Amniotic epithelial cell (primary cell): ENCODE measurements at regions not wholly inside any gene's neighbourhood (a gene's known extent, or its start where the extent isn't known, plus 50 kb on each side); places are given as distances from the start of the nearest gene placed in this dataset.
"Not testable (repeated sequence)": the region's sequence is repeated elsewhere in the genome, so short reads cannot be mapped to it uniquely, and the experiment has no call there.

Source experiments
- DNase-seq: peaks from one replicate; pipeline ENCODE4 v3.0.0-alpha.2; 2010; ENCODE audit warnings: low read depth

DNA sequence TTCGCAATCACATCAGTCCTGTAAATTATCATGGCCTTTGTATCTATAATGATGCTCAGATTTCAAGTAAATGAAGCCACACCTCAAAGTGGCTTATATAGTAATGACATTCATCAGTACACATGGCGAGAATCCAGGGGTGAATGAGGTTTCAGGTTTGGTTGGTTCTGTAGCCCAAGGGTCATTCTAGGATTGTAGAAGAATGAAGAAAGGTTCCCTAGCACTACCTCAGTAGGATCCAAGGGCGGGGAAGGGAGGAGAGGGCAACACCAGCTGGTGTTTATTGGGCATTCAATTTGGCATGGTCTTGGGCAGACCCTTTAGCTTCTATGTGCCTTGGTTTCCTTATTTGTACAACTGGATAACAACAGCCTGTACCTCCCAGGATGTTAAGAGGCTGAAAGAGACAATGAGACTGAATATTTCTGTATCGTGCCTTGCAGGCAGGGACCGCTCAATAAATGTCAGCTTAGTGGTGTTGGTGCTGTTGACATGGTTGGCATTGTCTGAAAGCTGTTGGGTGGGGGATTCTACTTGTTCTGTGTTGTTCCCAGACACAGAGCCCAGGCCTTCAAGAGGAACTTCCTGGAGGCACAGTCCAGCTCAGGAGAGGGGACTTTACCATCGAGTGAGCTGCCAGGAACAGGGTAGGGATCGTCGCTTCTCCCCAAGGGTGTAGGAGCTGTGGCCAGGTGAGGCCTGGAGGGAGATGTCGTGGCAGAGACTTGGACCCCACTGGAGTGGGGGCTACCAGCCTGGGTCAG, 388.2 kb downstream of the PTPRU start:
- DNase-seq: no peak

DNA sequence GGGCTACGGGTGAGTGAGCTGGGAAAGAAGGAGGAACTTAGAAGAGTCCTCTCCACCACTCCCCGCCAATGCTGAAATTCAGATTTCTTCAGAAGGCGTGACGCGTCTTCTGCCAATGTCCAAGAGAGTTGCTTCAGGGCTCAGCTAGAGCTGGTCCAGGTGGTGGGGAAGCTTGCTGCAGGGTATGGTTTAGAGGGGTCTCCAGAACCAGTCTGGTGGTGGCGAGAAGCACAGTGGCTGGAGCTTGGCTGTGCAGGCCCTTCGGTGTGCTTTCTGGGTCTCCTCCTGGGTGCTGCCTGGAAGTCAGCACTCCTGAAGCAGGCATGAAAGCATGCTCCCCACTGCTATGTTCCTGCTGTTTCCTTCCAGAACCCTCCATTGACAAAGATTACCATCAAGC, 387.2 kb downstream of the PTPRU start:
- DNase-seq: no peak

DNA sequence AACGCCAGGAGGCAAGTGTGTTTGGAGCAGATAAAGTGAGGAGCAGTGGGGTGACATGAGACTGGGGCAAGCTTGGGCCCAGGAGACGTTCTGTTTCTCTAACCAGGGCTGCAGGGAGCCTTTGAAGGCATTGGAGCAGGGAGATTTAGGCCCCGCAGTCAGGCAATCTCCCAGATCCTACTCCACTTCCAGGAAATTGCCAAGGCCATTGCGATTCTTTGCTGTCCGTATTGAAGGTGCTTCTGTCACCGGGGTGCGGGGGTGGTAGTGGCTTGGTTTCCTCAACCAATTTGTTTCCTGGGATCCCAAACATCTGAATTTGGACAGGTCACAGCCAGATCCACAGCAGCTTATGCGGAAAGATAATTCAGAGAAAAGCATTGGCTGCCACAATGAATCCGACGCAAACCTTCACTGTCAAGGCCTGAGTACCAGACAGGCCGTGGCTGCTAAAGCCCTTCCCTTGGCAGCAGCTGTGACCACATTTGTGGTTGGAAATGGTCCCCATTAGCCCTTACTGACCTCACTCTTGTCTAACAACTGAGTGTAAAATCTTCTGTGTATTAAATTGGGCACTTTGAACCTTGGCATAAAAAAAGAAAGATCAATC, 385.6 kb downstream of the PTPRU start:
- no peak for DNase-seq

DNA sequence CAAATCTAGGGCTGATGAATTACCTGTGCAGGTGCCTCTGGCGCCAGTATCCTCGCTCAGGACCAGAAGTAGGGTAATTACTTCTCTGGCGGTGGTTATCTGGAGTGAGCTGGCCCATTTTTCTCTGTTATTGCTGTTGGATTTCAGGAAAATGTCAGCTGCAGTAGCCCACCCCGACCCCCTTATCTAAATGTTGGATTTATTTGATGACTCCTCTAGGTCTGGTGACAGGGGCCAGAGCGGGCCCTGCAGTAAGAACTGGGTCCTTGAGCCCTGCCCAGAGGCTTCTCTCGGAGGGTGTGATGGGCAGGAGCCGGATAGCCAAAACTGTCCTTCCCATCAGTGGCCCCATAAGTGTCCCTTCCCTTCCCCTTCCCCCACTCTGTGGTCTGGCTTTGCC, 384.3 kb downstream of the PTPRU start:
- no peak for DNase-seq

DNA sequence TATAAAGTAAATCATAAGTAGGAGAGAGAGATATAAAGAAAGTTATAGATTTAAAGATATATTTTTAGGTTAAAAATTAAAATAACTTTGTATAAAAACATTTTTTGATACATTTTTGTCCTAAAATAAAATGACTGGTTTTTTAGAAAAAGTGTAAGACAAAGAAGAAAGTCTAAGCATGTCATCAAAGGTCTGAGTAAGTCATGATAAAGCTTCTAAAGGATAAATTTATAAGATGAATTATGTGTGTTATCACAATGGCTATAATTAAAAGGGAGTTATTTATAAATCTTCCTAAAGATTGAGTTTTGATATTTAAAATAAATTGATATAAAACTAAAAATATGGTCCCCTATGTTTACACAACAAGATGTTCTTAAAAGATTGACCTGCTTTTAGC, 370.9 kb downstream of the PTPRU start:
- DNase-seq: no peak

- DNase-seq: not testable (repeated sequence)
Observed at GRCh38 chr1:29604796-29605195, 368.5 kb downstream of the PTPRU start.

DNA sequence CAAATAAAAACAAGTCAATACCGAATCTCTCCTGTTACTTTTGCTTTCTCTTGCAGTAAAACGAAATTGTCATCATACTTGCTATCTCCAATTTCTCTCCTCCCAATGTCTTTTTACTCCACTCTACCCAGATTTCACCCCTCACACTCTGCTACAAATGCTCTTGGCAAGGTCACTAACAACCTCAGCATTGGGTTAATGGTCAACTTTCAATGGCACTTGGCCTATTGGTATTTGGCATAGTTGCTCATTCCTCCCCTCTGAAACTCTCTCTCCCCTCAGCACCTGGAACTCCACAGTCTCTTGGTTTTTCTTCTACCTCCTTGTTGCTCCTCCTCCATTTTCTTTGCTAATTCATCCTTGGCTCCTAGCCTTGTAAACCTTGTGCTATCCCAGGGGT, 367.3 kb downstream of the PTPRU start:
- DNase-seq: no peak

DNA sequence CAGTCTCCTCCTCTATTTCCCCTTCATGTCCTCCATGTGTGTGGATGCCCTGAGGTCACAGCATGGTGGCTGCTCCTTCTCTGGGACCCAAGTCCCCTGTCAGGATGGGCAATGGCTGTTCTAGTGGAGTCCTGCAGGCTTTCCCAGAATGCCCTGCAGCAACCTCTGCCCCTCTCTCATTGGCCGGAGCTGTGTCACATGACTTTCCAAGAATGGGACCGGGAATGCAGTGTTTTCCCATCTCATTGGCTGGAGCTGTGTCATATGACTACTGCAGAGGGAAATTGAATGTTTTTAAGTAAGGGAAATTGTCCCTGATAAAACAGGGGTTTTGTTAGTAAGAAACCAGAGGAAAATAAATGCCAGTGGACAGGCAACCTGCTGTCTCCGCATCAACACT, 365.9 kb downstream of the PTPRU start:
- no peak for DNase-seq

GRCh38 chr1:29601021-29601420, 364.7 kb downstream of the PTPRU start:
- no peak for DNase-seq

DNA sequence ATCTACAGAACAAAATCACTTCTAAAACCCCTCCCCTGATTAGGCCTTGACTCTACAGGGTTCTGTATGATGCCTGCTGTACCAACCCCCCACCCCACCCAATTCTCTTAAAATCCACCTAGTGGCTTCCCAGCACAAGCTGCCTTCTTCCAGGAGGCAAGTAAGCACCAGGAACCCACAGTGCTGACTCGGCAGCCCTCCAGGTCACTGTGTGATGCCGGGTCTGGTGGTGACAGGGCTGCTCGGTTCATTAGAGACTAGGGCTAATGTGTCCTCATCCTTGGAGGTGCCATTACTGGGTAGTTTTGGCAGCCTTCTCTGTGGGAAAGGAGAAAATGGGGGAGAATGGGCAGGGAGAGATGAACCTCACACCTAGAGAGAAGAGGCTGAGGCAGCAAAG, 363.5 kb downstream of the PTPRU start:
- no peak for DNase-seq

GRCh38 chr1:29599071-29599470, 362.7 kb downstream of the PTPRU start:
- no peak for DNase-seq

GRCh38 chr1:29597861-29598260, 361.5 kb downstream of the PTPRU start:
- no peak for DNase-seq

- DNase-seq: no peak
Observed at GRCh38 chr1:29593601-29594382, 357.5 kb downstream of the PTPRU start.

- no peak for DNase-seq
Observed at GRCh38 chr1:29592731-29593130, 356.4 kb downstream of the PTPRU start.

DNA sequence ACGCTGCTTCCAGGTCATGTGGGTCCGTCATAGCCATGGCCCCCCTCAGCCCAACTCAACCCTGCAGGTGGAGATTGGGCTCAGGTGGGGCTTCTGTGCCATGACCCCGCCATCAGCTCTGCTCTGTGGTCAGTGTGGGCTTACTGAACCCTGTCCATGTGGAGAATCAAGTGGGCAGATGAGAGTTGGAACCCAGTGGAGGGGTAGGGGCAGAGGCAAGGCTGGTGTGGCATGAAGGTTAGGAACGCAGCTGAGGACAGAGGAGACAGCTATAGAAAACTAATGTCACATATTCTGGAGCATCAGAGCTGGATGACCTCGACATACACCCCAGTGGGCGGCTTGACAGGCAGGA, 355.9 kb downstream of the PTPRU start:
- DNase-seq: no peak

DNA sequence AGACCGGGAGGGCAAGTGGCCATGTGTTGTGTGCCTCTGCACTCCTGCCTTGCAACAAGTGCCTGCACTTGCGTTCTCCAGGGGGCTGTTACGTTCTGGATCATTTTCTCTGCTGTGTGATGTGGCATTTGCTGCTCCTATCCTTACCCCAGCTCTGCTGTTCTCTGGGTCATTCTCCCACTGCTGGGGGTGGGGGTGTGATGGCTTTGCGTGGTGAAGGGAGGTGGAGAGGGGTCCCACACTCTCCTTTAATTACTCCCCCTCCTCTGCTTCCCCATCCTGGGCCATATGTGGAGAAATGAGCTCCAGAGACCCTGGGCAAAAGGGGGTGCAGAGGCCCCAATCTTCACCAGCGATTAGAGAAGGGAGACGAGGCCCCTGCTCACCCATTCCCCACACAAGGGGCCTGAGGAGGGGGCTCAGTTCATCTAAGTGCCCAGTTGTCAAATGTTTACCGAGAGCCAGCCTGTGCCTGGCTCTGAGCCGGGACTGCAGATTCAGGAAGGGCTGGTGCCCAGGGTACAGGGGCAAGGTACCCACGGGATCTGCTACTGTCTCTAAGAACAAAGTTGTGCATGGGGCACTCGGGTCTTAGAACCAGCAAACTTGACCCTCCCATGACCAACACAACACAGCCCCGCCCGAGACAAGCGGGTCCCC, 355.4 kb downstream of the PTPRU start:
- DNase-seq: no peak

DNA sequence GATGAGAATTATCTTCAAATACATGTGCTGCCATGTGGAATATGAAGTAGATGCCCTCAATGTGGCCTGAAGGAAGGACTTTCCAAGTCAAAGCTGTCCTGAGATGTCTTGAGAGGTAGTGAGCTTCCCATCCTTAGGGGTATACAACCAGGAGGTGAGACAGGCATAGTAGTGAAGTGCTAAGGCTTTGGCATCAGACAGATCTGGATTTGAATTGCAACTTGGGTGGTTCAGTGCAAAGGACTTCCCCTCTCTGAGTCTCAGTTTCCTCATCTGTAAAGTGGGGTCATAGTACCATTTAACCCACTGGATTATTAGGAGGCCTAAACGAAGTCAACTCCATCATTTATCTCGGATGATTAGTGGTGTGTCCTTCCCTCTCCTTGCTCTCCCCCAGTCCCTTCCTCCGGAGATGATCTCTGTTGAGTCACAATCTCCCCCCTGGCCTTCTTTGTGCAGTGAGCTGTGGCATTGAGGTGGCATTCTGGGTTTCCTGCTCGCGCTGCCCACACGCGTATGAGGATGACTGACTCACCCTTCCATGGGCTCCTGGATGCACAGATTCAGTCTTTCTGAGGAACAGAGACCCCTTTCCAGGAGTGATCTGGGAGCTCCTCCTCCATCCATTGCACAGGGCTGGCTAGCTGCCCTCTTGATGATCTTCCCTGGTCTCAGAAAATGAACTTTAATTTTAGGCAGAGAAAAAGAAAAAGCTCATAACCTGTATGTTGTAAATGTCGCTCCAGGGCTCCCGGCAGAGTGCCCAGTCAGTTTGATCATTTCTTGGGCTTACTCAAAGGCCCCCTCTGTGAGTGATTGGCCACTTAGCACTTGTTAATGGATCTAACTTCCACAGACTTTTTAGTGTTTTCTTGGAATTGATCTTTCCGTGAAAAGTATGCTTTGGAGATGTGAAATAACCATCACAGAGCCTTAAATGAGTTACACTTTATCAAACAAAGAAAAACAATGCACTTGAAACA, 354.6 kb downstream of the PTPRU start:
- DNase-seq: no peak

DNA sequence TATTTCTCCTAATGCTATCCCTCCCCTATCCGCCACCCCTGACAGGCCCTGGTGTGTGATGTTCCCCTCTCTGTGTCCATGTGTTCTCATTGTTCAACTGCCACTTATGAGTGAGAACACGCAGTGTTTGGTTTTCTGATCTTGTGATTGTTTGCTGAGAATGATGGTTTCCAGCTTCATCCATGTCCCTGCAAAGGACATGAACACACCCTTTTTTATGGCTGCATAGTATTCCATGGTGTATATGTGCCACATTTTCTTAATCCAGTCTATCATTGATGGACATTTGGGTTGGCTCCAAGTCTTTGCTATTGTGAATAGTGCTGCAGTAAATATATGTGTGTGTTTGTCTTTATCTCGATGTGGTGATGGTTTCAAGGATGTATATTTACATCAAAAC, 353.4 kb downstream of the PTPRU start:
- not testable (repeated sequence) for DNase-seq

DNA sequence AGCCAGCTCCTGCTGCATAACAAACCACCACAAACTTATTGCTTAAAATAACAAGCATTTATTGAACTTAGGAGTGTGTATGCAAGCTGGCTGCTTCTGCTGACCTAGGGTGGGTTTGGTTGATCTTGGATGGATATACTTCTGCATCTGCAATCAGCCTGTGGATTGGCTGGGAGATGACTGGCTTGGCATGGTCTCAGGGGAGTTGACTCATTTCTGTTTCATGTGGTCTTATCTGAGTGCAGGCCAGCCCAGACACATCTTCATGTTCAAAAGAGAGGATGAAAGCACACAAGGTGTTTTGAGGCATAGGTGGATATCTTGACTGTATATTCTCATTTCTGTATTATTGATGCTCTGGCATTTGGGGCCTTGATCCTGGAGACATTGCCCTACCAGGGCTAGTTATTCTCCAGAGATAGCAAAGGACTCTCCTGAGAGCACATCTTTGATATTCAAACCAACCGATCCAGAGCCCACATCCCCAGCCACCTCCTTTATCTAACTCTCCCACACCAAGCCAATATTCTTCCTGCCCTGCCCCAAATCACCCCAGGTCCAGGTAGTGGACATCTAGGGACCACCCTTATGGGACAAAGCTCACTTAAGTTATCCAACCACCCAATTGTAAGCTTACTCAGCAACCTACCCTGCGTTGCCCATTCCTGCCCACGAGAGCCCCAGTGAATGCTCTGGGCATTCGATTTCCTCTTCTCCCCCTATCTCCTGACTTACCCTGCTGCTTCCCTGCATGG, 350.8 kb downstream of the PTPRU start:
- no peak for DNase-seq

GRCh38 chr1:29586215-29586614, 349.9 kb downstream of the PTPRU start:
- no peak for DNase-seq

- no peak for DNase-seq
Observed at GRCh38 chr1:29585656-29586055, 349.3 kb downstream of the PTPRU start.
